ENCODE measurements at regions not wholly inside any gene's neighbourhood (a gene's known extent, or its start where the extent isn't known, plus 50 kb on each side); places are given as distances from the start of the nearest gene placed in this dataset.

GRCh38 chr5:9790276-9790675 lies 160.1 kb upstream of the TAS2R1 start:
- no peak overlapping the region for H4K5ac ChIP-seq (ENCODE audit: insufficient read length, low read depth, low read length)
- FAIRE-seq, result no peak
- POLR2A ChIA-PET (ENCODE audit: partially characterized antibody), result no interaction called here

More at GRCh38 chr5:9790276-9790675, 160.1 kb upstream of the TAS2R1 start:
- Histone ChIP-seq H3K9me3 (ENCODE audit: insufficient read depth in 2 of 2, low read depth in 1 of 2, low read length in 1 of 2) (no peaks in the 10 kb centered on the region), H2BK12ac (ENCODE audit: low read depth, low read length) (no peak overlapping the region), H4K8ac (ENCODE audit: extremely low read depth, insufficient read depth, low read length) (no peak overlapping the region), H3K36me3 (ENCODE audit: control insufficient read depth in 2 of 4, insufficient read depth in 4 of 4, low read length in 3 of 4) (no peaks in the 10 kb centered on the region), H2BK15ac (ENCODE audit: low read length) (no peak overlapping the region), H3K4me1 (replicated peaks in 1 of 4; ENCODE audit: control insufficient read depth in 3 of 4, insufficient read depth in 4 of 4, low read length in 3 of 4) (no peaks in the 10 kb centered on the region), H2AK5ac (ENCODE audit: low read depth, low read length) (no peak overlapping the region), H3K27me3 (replicated peaks in 1 of 4; ENCODE audit: control insufficient read depth in 3 of 4, extremely low read depth in 1 of 4, insufficient read depth in 3 of 4, low read length in 3 of 4) (no peaks in the 10 kb centered on the region), H3K9ac (replicated peaks in 1 of 4; ENCODE audit: extremely low read depth in 1 of 4, low read depth in 3 of 4, low read length in 3 of 4) (no peak overlapping the region), H3K4ac (replicated peaks; ENCODE audit: insufficient read length, low read depth, low read length) (no peak overlapping the region), H2AFZ (ENCODE audit: low read length) (no peak overlapping the region), H3K79me2 (ENCODE audit: control insufficient read depth in 1 of 2, insufficient read depth in 2 of 2, low read length in 2 of 2) (no peaks in the 10 kb centered on the region), H2BK120ac (replicated peaks; ENCODE audit: low read depth, low read length) (no peak overlapping the region), H3K14ac (ENCODE audit: insufficient read length) (no peak overlapping the region), H3K23me2 (ENCODE audit: low read depth, low read length) (no peaks in the 10 kb centered on the region), H3K56ac (replicated peaks; ENCODE audit: insufficient read length, low read depth, low read length) (no peak overlapping the region), H3K4me3 (ENCODE audit: extremely low read depth in 1 of 4, insufficient read depth in 2 of 4, low read depth in 3 of 4, low read length in 4 of 4) (no peak overlapping the region), H3K23ac (ENCODE audit: insufficient read length) (no peak overlapping the region), H4K91ac (replicated peaks; ENCODE audit: insufficient read length, low read length) (no peak overlapping the region), H3K18ac (ENCODE audit: extremely low read depth, low read length) (no peak overlapping the region), H4K20me1 (replicated peaks in 1 of 2; ENCODE audit: control insufficient read depth in 1 of 2, insufficient read depth in 2 of 2, low read length in 2 of 2) (no peaks in the 10 kb centered on the region), H3K4me2 (ENCODE audit: insufficient read depth in 1 of 2, low read depth in 2 of 2, low read length in 2 of 2) (no peak overlapping the region), H3K79me1 (ENCODE audit: low read depth, low read length) (no peaks in the 10 kb centered on the region), H2BK20ac (ENCODE audit: low read length) (no peak overlapping the region), H2BK5ac (ENCODE audit: low read depth, low read length) (no peak overlapping the region), H3K27ac (ENCODE audit: low read depth, low read length) (no peak overlapping the region)
- no peak for DNase-seq (ENCODE audit: low read depth in 1 of 2, low spot score in 2 of 2)
- CTCF ChIA-PET (ENCODE audit: partially characterized antibody), result interaction anchor here (0.8 kb wide), 1 partner anchor 16 kb away, joined by 3 read pairs; no protein-coding TSS in a partner anchor
- TF ChIP-seq ASH2L (IDR thresholded peaks at IDR 0.05; ENCODE audit: low read length) (no peak), EGR1 (IDR thresholded peaks at IDR 0.05; ENCODE audit: borderline replicate concordance, low read depth, low read length) (no peak), SIRT6 (IDR thresholded peaks at IDR 0.05; ENCODE audit: low read length) (no peak), CBX8 (IDR thresholded peaks at IDR 0.05; ENCODE audit: borderline replicate concordance, low read depth, low read length) (no peak), RAD21 (IDR thresholded peaks at IDR 0.05 in 1 of 2, conservative IDR thresholded peaks at IDR 0.05 in 1 of 2; ENCODE audit: low read depth in 2 of 2, low read length in 2 of 2) (no peak), POLR2AphosphoS5 (IDR thresholded peaks at IDR 0.05; ENCODE audit: low read depth, low read length) (no peak), TAF1 (IDR thresholded peaks at IDR 0.05; ENCODE audit: low read depth, low read length) (no peak), JUN (IDR thresholded peaks at IDR 0.05; ENCODE audit: low read depth, low read length) (no peak), CHD1 (IDR thresholded peaks at IDR 0.05; ENCODE audit: low read depth, low read length) (no peak), POLR2A (IDR thresholded peaks at IDR 0.05; ENCODE audit: control extremely low read depth in 1 of 2, low read depth in 2 of 2, low read length in 2 of 2) (no peak), BCL11A (IDR thresholded peaks at IDR 0.05; ENCODE audit: low read depth in 2 of 2, low read length in 2 of 2) (no peak)
- 97 to 100% methylated on average over 1 to 7 of the region's 7 CpGs for WGBS, 2 experiments (ENCODE audit: extremely low coverage in 1 of 2, insufficient coverage in 1 of 2, insufficient read length in 1 of 2, insufficient replicate concordance in 2 of 2, low coverage in 1 of 2, low lambda C conversion rate in 2 of 2, missing lambda C conversion rate in 1 of 2)
